ENCODE measurements at regions not wholly inside any gene's neighbourhood (a gene's known extent, or its start where the extent isn't known, plus 50 kb on each side); places are given as distances from the start of the nearest gene placed in this dataset.

GRCh38 chr3:83438188-83438587 lies 1520.6 kb upstream of the CADM2 start:
- TF ChIP-seq CTCF (IDR thresholded peaks at IDR 0.05; ENCODE audit: poor library complexity), result no peak
- no peak for TF ChIP-seq EZH2phosphoT487 (IDR thresholded peaks at IDR 0.05; ENCODE audit: low read depth, severe bottlenecking, unreplicated experiment)
- TF ChIP-seq EZH2 (IDR thresholded peaks at IDR 0.05; ENCODE audit: borderline replicate concordance), result no peak

All from hepatocyte (in vitro differentiated cells).